Mesothelial cell of epicardium (in vitro differentiated cells): ENCODE measurements at regions not wholly inside any gene's neighbourhood (a gene's known extent, or its start where the extent isn't known, plus 50 kb on each side); places are given as distances from the start of the nearest gene placed in this dataset.

Experiments
- DNase-seq, 2 experiments: peaks; one replicate each; pipeline ENCODE4 v3.0.0; 2021; ENCODE audit warnings: low spot score in 2 of 2; ENCODE audit not compliant: unreplicated experiment in 2 of 2
- H3K27ac Mint-ChIP-seq: 2 replicates; pipeline ENCODE4 v1.8.0; 2021; ENCODE audit warnings: mixed read lengths
- H3K27me3 Mint-ChIP-seq: 2 replicates; pipeline ENCODE4 v1.8.0; 2021; ENCODE audit warnings: low read depth, mixed read lengths
- H3K36me3 Mint-ChIP-seq: 2 replicates; pipeline ENCODE4 v1.8.0; 2021; ENCODE audit warnings: mixed read lengths
- H3K4me1 Mint-ChIP-seq: 2 replicates; pipeline ENCODE4 v1.8.0; 2021; ENCODE audit warnings: mixed read lengths
- H3K4me3 Mint-ChIP-seq: 2 replicates; pipeline ENCODE4 v1.8.0; 2021; ENCODE audit warnings: mild to moderate bottlenecking, moderate library complexity, mixed read lengths
- H3K9me3 Mint-ChIP-seq: 2 replicates; pipeline ENCODE4 v1.8.0; 2021; ENCODE audit warnings: mixed read lengths
- CTCF ChIP-seq: fragments of 200-600 bp; sonication (generic); IDR thresholded peaks from one replicate; pipeline ENCODE4 v1.5.0; 2021; ENCODE audit warnings: antibody characterized with exemption; ENCODE audit not compliant: unreplicated experiment

GRCh38 chr3:88628901-88629300, 478.5 kb upstream of the EPHA3 start:
- no peak for TF ChIP-seq CTCF
- H3K27ac Mint-ChIP-seq: no peak overlapping the region
- H3K9me3 Mint-ChIP-seq: no peaks in the 10 kb centered on the region
- no peak for DNase-seq
- H3K4me3 Mint-ChIP-seq: no peak overlapping the region
- H3K36me3 Mint-ChIP-seq: no peaks in the 10 kb centered on the region
- no peaks in the 10 kb centered on the region for H3K27me3 Mint-ChIP-seq
- H3K4me1 Mint-ChIP-seq: no peaks in the 10 kb centered on the region

GRCh38 chr3:88632226-88632625, 475.2 kb upstream of the EPHA3 start:
- Mint-ChIP-seq H3K27me3 (no peaks in the 10 kb centered on the region), H3K9me3 (peaks cover 10% of the 10 kb centered on the region), H3K4me3 (no peak overlapping the region), H3K27ac (no peak overlapping the region), H3K36me3 (no peaks in the 10 kb centered on the region), H3K4me1 (no peaks in the 10 kb centered on the region)
- TF ChIP-seq CTCF: no peak
- no peak for DNase-seq

- H3K27ac Mint-ChIP-seq: no peak overlapping the region
- H3K9me3 Mint-ChIP-seq: peaks cover 20% of the 10 kb centered on the region
- no peaks in the 10 kb centered on the region for H3K36me3 Mint-ChIP-seq
- H3K27me3 Mint-ChIP-seq: no peaks in the 10 kb centered on the region
- TF ChIP-seq CTCF: no peak
- no peaks in the 10 kb centered on the region for H3K4me1 Mint-ChIP-seq
- no peak overlapping the region for H3K4me3 Mint-ChIP-seq
- no peak for DNase-seq
Observed at GRCh38 chr3:88640581-88640980, 466.8 kb upstream of the EPHA3 start.

GRCh38 chr3:88641033-88641604, 466.3 kb upstream of the EPHA3 start:
- no peaks in the 10 kb centered on the region for H3K36me3 Mint-ChIP-seq
- no peak for DNase-seq

GRCh38 chr3:88657459-88657858, 450.0 kb upstream of the EPHA3 start:
- TF ChIP-seq CTCF: no peak
- DNase-seq: no peak
- Mint-ChIP-seq H3K27me3 (no peaks in the 10 kb centered on the region), H3K4me1 (no peaks in the 10 kb centered on the region), H3K36me3 (no peaks in the 10 kb centered on the region), H3K4me3 (no peak overlapping the region), H3K27ac (no peak overlapping the region), H3K9me3 (peaks cover 6% of the 10 kb centered on the region)

More at GRCh38 chr3:88641033-88641604, 466.3 kb upstream of the EPHA3 start:
- peaks cover 17% of the 10 kb centered on the region for H3K9me3 Mint-ChIP-seq
- no peak overlapping the region for H3K4me3 Mint-ChIP-seq
- H3K27ac Mint-ChIP-seq: no peak overlapping the region
- H3K27me3 Mint-ChIP-seq: no peaks in the 10 kb centered on the region
- no peaks in the 10 kb centered on the region for H3K4me1 Mint-ChIP-seq
- TF ChIP-seq CTCF: no peak

GRCh38 chr3:88661433-88661824, 446.0 kb upstream of the EPHA3 start:
- TF ChIP-seq CTCF: no peak
- no peaks in the 10 kb centered on the region for H3K27me3 Mint-ChIP-seq

More at GRCh38 chr3:88661433-88661824, 446.0 kb upstream of the EPHA3 start:
- no peaks in the 10 kb centered on the region for H3K4me1 Mint-ChIP-seq
- no peak overlapping the region for H3K27ac Mint-ChIP-seq
- peaks cover 3% of the 10 kb centered on the region for H3K9me3 Mint-ChIP-seq
- H3K4me3 Mint-ChIP-seq: no peak overlapping the region
- no peak for DNase-seq
- H3K36me3 Mint-ChIP-seq: no peaks in the 10 kb centered on the region
